Endothelial cell of umbilical vein (primary cell): ENCODE measurements at regions not wholly inside any gene's neighbourhood (a gene's known extent, or its start where the extent isn't known, plus 50 kb on each side); places are given as distances from the start of the nearest gene placed in this dataset.
"Not testable (repeated sequence)": the region's sequence is repeated elsewhere in the genome, so short reads cannot be mapped to it uniquely, and the experiment has no call there.

Source experiments
- BruUV-seq: library from RNA; stranded (reverse); fragments of 400-500 nt; replicated peaks from 2 replicates; lab custom pipeline; 2021; lab: Mats Ljungman, UMichigan
- CTCF ChIA-PET: fragments of 300-600, 350-600 bp; sonication (Branson Sonifier 250); formaldehyde crosslinking; loops from one replicate; lab custom pipeline; 2021; ENCODE audit warnings: antibody characterized with exemption, inconsistent platforms; lab: Charles Lee
- POLR2A ChIA-PET: fragments of 300-600, 350-600 bp; sonication (Branson Sonifier 250); formaldehyde crosslinking; loops from one replicate; lab custom pipeline; 2021; ENCODE audit warnings: antibody characterized with exemption, inconsistent platforms; lab: Charles Lee
- DNase-seq: peaks from one replicate; pipeline ENCODE4 v3.0.0-alpha.2; 2011; ENCODE audit warnings: low read depth, low spot score
- FAIRE-seq: peaks from 2 replicates; lab custom pipeline; 2011; peaks lifted over from hg19 to GRCh38; lab: Jason Lieb, UNC
- H2AFZ ChIP-seq: 2 replicates; pipeline ENCODE4 v1.6.0; 2012; ENCODE audit warnings: low read depth, low read length, control low read depth, inconsistent platforms
- H3K27ac ChIP-seq: 2 replicates; pipeline ENCODE4 v1.5.1; 2011; ENCODE audit warnings: low read depth, mild to moderate bottlenecking, control low read depth, low read length, moderate library complexity; ENCODE audit not compliant: insufficient read depth
- H3K27me3 ChIP-seq, 2 experiments: 2 replicates each; pipeline versions ENCODE4 v1.6.0 to v1.6.1; 2011; ENCODE audit warnings: low read length in 2 of 2, mixed read lengths in 1 of 2; ENCODE audit not compliant: control insufficient read depth in 2 of 2, insufficient read depth in 2 of 2
- H3K36me3 ChIP-seq, 2 experiments: 2 replicates in 1 of 2; 3 replicates in 1 of 2; pipeline ENCODE4 v1.5.1; 2011; ENCODE audit warnings: low read length in 2 of 2, mild to moderate bottlenecking in 1 of 2, moderate library complexity in 1 of 2; ENCODE audit not compliant: control insufficient read depth in 2 of 2, insufficient read depth in 2 of 2; ENCODE audit errors: extremely low read depth in 1 of 2
- H3K4me1 ChIP-seq: 3 replicates; pipeline ENCODE4 v1.5.1; 2011; ENCODE audit warnings: mild to moderate bottlenecking, low read length; ENCODE audit not compliant: control insufficient read depth, insufficient read depth; ENCODE audit errors: extremely low read depth
- H3K4me2 ChIP-seq: 2 replicates; pipeline ENCODE4 v1.6.1; 2011; ENCODE audit warnings: low read length, control low read depth, mixed read lengths; ENCODE audit not compliant: insufficient read depth
- H3K4me3 ChIP-seq, 3 experiments: fragments of 200-600 bp in 1 of 3; sonication (generic), shearing (Covaris generic) in 1 of 3; replicated peaks in 1 of 3; 2 replicates each; pipeline ENCODE4 v1.5.1; 2011 to 2016; ENCODE audit warnings: control low read depth in 3 of 3, low read length in 3 of 3, mild to moderate bottlenecking in 2 of 3, inconsistent platforms in 1 of 3, low read depth in 1 of 3, moderate library complexity in 1 of 3; ENCODE audit not compliant: insufficient read depth in 1 of 3
- H3K79me2 ChIP-seq: 2 replicates; pipeline ENCODE4 v1.6.0; 2012; ENCODE audit warnings: low read length, inconsistent platforms; ENCODE audit not compliant: control insufficient read depth, insufficient read depth
- H3K9ac ChIP-seq: replicated peaks from 2 replicates; pipeline ENCODE3; 2011; ENCODE audit warnings: low read length, control low read depth; ENCODE audit not compliant: insufficient read depth; ENCODE audit errors: extremely low read depth
- H3K9me1 ChIP-seq: replicated peaks from 3 replicates; pipeline ENCODE4 v1.6.0; 2011; ENCODE audit warnings: mild to moderate bottlenecking, low read length; ENCODE audit not compliant: control insufficient read depth, insufficient read depth; ENCODE audit errors: extremely low read depth
- H3K9me3 ChIP-seq: replicated peaks from 2 replicates; pipeline ENCODE4 v1.5.1; 2012; ENCODE audit warnings: low read length, inconsistent platforms; ENCODE audit not compliant: control insufficient read depth, insufficient read depth
- H4K20me1 ChIP-seq: replicated peaks from 2 replicates; pipeline ENCODE3; 2011; ENCODE audit warnings: mild to moderate bottlenecking, low read length; ENCODE audit not compliant: control insufficient read depth, insufficient read depth; ENCODE audit errors: extremely low read depth
- EZH2 ChIP-seq: IDR thresholded peaks from 2 replicates; pipeline ENCODE4 v1.6.1; 2012; ENCODE audit warnings: borderline replicate concordance, low read depth, mild to moderate bottlenecking, moderate library complexity, low read length, inconsistent platforms; ENCODE audit not compliant: severe bottlenecking
- FOS ChIP-seq: IDR thresholded peaks from 2 replicates; pipeline ENCODE4 v1.6.1; 2011; ENCODE audit warnings: mild to moderate bottlenecking, low read length, moderate library complexity, borderline replicate concordance; ENCODE audit not compliant: insufficient read depth
- JUN ChIP-seq: IDR thresholded peaks from 2 replicates; pipeline ENCODE4 v1.6.1; 2011; ENCODE audit warnings: borderline replicate concordance, low read depth; ENCODE audit not compliant: insufficient read length, insufficient read depth
- MAX ChIP-seq: IDR thresholded peaks from 2 replicates; pipeline ENCODE4 v1.6.1; 2011; ENCODE audit not compliant: insufficient read depth, insufficient read length
- MYC ChIP-seq: IDR thresholded peaks from one replicate; pipeline ENCODE4 v1.6.1; 2011; ENCODE audit warnings: mild to moderate bottlenecking, low read depth, low read length
- POLR2A ChIP-seq: IDR thresholded peaks from 2 replicates; pipeline ENCODE4 v1.6.1; 2012; ENCODE audit warnings: low read depth, mild to moderate bottlenecking, control low read depth, low read length
- POLR2AphosphoS5 ChIP-seq: IDR thresholded peaks from 2 replicates; pipeline ENCODE4 v1.6.1; 2012; ENCODE audit warnings: low read depth, mild to moderate bottlenecking, control low read depth, low read length, moderate library complexity; ENCODE audit not compliant: insufficient read depth
- dilution Hi-C: fragments of 300-500 bp; cut with MboI; formaldehyde crosslinking; loops from one replicate; pipeline ENCODE4 v1.15.0; 2019; ENCODE audit warnings: low sequenced_read_pairs; ENCODE audit not compliant: extremely low pct_ligation_motif_present
- intact Hi-C: fragments of 100-400 bp; cut with micrococcal nuclease; formaldehyde crosslinking; loops from one replicate; pipeline ENCODE4 v1.10.0; 2022
- TF ChIP-seq, protein P1 (sequence below), 2 donors: IDR thresholded peaks; 1 replicate in 1 of 2; 2 replicates in 1 of 2; pipeline ENCODE4 v1.5.1; 2011; ENCODE audit warnings: low read length in 2 of 2, mild to moderate bottlenecking in 2 of 2, moderate library complexity in 2 of 2, control low read depth in 1 of 2, inconsistent platforms in 1 of 2, low read depth in 1 of 2; ENCODE audit not compliant: insufficient read depth in 1 of 2; ENCODE audit errors: extremely low read depth in 1 of 2

- H3K79me2 ChIP-seq = no peaks in the 10 kb centered on the region
- CTCF ChIA-PET = no interaction called here
- no peak overlapping the region for H3K4me3 ChIP-seq
- no peaks in the 10 kb centered on the region for H3K4me1 ChIP-seq
- H3K9me3 ChIP-seq = no peaks in the 10 kb centered on the region
- dilution Hi-C loops = no loop called here
- H3K27ac ChIP-seq = no peak overlapping the region
- DNase-seq (no peak), FAIRE-seq (no peak)
- intact Hi-C loops = no loop called here
- H4K20me1 ChIP-seq = no peaks in the 10 kb centered on the region
- no peak overlapping the region for H3K9ac ChIP-seq
- BruUV-seq = no TSS peak
- H3K9me1 ChIP-seq = no peaks in the 10 kb centered on the region
- TF ChIP-seq POLR2A = no peak
- TF ChIP-seq JUN = no peak
- no peak for TF ChIP-seq MAX
- TF ChIP-seq, protein P1, sequence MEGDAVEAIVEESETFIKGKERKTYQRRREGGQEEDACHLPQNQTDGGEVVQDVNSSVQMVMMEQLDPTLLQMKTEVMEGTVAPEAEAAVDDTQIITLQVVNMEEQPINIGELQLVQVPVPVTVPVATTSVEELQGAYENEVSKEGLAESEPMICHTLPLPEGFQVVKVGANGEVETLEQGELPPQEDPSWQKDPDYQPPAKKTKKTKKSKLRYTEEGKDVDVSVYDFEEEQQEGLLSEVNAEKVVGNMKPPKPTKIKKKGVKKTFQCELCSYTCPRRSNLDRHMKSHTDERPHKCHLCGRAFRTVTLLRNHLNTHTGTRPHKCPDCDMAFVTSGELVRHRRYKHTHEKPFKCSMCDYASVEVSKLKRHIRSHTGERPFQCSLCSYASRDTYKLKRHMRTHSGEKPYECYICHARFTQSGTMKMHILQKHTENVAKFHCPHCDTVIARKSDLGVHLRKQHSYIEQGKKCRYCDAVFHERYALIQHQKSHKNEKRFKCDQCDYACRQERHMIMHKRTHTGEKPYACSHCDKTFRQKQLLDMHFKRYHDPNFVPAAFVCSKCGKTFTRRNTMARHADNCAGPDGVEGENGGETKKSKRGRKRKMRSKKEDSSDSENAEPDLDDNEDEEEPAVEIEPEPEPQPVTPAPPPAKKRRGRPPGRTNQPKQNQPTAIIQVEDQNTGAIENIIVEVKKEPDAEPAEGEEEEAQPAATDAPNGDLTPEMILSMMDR (IDR thresholded peaks at IDR 0.05; ENCODE audit: extremely low read depth in 1 of 2, insufficient read depth in 1 of 2, low read depth in 1 of 2, low read length in 2 of 2) = no peak
- TF ChIP-seq EZH2 = no peak
- TF ChIP-seq MYC = no peak
- TF ChIP-seq FOS = no peak
- TF ChIP-seq POLR2AphosphoS5 = no peak
- POLR2A ChIA-PET = no interaction called here
- H3K4me2 ChIP-seq = no peak overlapping the region
- no peaks in the 10 kb centered on the region for H3K36me3 ChIP-seq
- no peaks in the 10 kb centered on the region for H3K27me3 ChIP-seq
- H2AFZ ChIP-seq = no peak overlapping the region
Observed at GRCh38 chr20:43349841-43350240, 107.9 kb upstream of the SRSF6 start.

DNA sequence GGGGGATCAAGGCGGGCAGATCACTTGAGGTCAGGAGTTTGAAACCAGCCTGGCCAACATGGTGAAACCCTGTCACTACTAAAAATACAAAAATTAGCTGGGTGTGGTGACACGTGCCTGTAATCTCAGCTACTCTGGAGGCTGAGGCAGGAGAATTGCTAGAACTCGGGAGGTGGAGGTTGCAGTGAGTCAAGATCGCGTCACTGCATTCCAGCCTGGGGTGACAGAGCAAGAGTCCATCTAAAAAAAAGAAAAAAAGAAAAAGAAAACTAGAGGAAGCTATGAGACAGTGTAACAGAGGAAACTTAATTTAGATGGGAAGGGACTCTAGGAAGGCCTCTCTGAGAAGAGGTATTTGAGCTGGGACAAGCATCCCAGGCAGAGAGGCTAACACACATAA is 109.9 kb upstream of the SRSF6 start:
- H4K20me1 ChIP-seq, H3K4me1 ChIP-seq, POLR2A ChIA-PET, H3K9me3 ChIP-seq, H3K27me3 ChIP-seq, H3K9me1 ChIP-seq, CTCF ChIA-PET, H3K27ac ChIP-seq, FAIRE-seq, H3K79me2 ChIP-seq, H3K4me3 ChIP-seq, H3K9ac ChIP-seq, H3K36me3 ChIP-seq, intact Hi-C loops, H3K4me2 ChIP-seq, dilution Hi-C loops, H2AFZ ChIP-seq, DNase-seq, BruUV-seq: not testable (repeated sequence)
